Adrenal gland (tissue), 9 donors: ENCODE measurements at regions not wholly inside any gene's neighbourhood (a gene's known extent, or its start where the extent isn't known, plus 50 kb on each side); places are given as distances from the start of the nearest gene placed in this dataset.

Experiments used
- DNase-seq, 7 donors: peaks; one replicate each; pipeline ENCODE4 v3.0.0-alpha.2; 2019 to 2020
- H3K27ac ChIP-seq, 5 donors: fragments of 200-600 bp; sonication (generic) in 4 of 5; 1 replicate in 3 of 5; 2 replicates in 2 of 5; pipeline versions ENCODE4 v1.5.1 to v1.8.0; 2016 to 2020; ENCODE audit warnings: mild to moderate bottlenecking in 1 of 5
- H3K27me3 ChIP-seq: fragments of 200-600 bp; 2 replicates; pipeline ENCODE4 v1.8.0; 2021
- H3K36me3 ChIP-seq, 2 donors: fragments of 200-600 bp; replicated peaks in 1 of 2; 1 replicate in 1 of 2; 2 replicates in 1 of 2; pipeline versions ENCODE4 v1.5.1 to v1.8.0; 2018 to 2022
- H3K4me1 ChIP-seq, 2 donors: fragments of 200-600 bp; replicated peaks in 1 of 2; 1 replicate in 1 of 2; 2 replicates in 1 of 2; pipeline versions ENCODE4 v1.5.1 to v1.8.0; 2018 to 2021
- H3K4me3 ChIP-seq, 4 donors: fragments of 200-600 bp; sonication (generic) in 3 of 4; one replicate each; pipeline ENCODE4 v1.5.1; 2016 to 2018
- H3K9me3 ChIP-seq, 3 donors: fragments of 200-600 bp; sonication (generic) in 1 of 3; replicated peaks in 1 of 3; 1 replicate in 2 of 3; 2 replicates in 1 of 3; pipeline versions ENCODE4 v1.5.1 to v1.8.0; 2016 to 2021
- POLR2A ChIP-seq, 2 donors: fragments of 450-650 bp; IDR thresholded peaks; one replicate each; pipeline ENCODE4 v1.6.1; 2017; ENCODE audit warnings: antibody characterized with exemption in 2 of 2, mild to moderate bottlenecking in 2 of 2, moderate library complexity in 1 of 2
- WGBS, 4 donors: extraction: QIAGEN DNeasy Blood & Tissue Kit in 2 of 4; methylation state at CpG; one replicate each; pipeline versions ENCODE4 v1.1.5 to v1.1.7; 2013 to 2017; 5-methylcytosine and 5-hydroxymethylcytosine counted together
- intact Hi-C, 2 donors: fragments of 100-400 bp; cut with DNase I; formaldehyde crosslinking; loops; one replicate each; pipeline versions ENCODE4 v1.14.1 to v1.15.0; 2022 to 2023
- TF ChIP-seq, protein P1 (sequence below), 6 experiments: fragments of 450-650 bp in 4 of 6; fragments of 200-600 bp in 2 of 6; sonication (generic) in 1 of 6; IDR thresholded peaks; 1 replicate in 5 of 6; 2 replicates in 1 of 6; pipeline versions ENCODE4 v1.5.1 to v1.8.0; 2016 to 2021; ENCODE audit warnings: antibody characterized with exemption in 6 of 6, mild to moderate bottlenecking in 2 of 6, moderate library complexity in 1 of 6
- donor health status: healthy with polysubstance abuse.
- donor health status: Bipolar disorder and iron deficiency.
- donor health status: DM: yes; HTN: yes; CAD: no.
- donor health status: DM: no; HTN: no; CAD: no.
- donor health status: DM: no; HTN: no; CAD: no.

DNA sequence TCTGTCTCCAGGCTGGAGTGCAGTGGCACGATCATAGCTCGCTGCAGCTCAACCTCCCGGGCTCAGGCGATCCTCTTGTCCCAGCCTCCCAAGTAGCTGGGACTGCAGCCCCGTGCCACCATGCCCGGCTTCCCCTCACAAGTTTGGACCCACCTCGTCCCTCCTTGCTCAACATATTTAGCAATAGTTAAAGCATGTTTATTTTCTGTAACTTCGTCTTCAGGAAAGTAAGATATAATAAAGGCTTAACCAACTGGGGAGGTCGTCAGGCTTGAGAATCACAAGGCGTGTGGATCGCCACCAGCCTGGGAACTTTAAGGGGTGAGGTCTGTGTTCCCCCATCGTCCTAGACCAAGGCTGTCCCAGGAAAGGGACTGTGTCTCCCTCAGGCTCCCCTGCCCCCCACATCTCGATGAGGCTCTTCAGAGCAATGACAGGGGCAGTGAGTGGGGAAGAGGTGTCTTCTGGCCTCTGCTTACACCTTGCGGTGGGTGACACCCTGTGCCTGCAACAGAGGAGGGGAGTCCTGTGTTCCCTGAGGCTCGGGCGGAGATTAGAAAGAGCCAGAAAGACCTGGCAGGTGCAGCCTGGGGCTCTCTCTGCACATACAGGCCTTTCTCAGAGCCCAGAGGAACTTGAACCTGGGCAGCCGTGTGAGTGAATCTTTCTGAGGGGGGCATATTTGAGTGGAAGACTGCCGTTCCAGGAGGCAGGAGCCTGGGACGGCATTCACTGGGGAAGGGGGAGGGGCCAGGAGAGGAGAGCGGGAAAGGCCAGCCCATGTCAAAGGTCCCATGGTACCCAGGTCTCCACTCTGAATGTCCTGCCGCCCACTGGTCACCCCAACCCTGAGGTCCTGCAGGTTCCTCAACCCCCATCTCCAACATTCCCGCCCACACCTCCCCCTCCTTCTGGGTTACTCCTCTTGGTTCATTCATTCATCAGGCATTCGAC, 152.3 kb downstream of the SMAD6 start:
- H3K4me1 ChIP-seq: peaks cover 0 to 8% of the 10 kb centered on the region in 2 donors
- H3K36me3 ChIP-seq: no peaks in the 10 kb centered on the region
- DNase-seq: peak in 3 of 7 donors; percentile 10 to 37 (median 15)
- no peak for TF ChIP-seq POLR2A (IDR thresholded peaks at IDR 0.05)
- TF ChIP-seq, protein P1, sequence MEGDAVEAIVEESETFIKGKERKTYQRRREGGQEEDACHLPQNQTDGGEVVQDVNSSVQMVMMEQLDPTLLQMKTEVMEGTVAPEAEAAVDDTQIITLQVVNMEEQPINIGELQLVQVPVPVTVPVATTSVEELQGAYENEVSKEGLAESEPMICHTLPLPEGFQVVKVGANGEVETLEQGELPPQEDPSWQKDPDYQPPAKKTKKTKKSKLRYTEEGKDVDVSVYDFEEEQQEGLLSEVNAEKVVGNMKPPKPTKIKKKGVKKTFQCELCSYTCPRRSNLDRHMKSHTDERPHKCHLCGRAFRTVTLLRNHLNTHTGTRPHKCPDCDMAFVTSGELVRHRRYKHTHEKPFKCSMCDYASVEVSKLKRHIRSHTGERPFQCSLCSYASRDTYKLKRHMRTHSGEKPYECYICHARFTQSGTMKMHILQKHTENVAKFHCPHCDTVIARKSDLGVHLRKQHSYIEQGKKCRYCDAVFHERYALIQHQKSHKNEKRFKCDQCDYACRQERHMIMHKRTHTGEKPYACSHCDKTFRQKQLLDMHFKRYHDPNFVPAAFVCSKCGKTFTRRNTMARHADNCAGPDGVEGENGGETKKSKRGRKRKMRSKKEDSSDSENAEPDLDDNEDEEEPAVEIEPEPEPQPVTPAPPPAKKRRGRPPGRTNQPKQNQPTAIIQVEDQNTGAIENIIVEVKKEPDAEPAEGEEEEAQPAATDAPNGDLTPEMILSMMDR (IDR thresholded peaks at IDR 0.05): no peak
- H3K4me3 ChIP-seq: no peak overlapping the region
- no peaks in the 10 kb centered on the region for H3K27me3 ChIP-seq
- intact Hi-C loops: loop anchor here (5.0 to 10.0 kb wide), 5 partner anchors 77 to 252 kb away; partner anchors contain the start of gene SMAD6 (in 1 of the 2)
- WGBS, 4 donors: 82 to 88% (median 83%) methylated on average over 20 to 23 of the region's 23 CpGs
- H3K9me3 ChIP-seq: no peaks in the 10 kb centered on the region
- H3K27ac ChIP-seq: no peak overlapping the region

DNA sequence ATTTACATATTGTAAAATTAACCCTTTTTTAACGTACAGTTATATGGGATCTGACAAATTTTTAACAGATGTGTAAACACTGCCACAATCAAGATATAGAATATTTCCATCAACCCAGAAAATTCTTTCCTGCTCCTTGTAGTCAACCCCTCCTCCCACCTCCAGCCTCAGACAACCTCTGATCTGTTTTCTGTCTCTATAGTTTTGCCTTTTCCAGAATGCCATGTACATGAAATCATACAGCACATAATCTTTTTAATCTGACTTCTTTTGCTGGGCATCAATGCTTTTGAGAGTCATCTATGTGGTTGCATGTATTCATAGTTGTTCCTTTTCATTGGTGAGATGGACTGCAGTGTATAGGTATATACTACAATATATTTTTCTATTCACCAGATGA, 153.0 kb downstream of the SMAD6 start:
- no peak overlapping the region for H3K4me3 ChIP-seq
- H3K36me3 ChIP-seq: no peaks in the 10 kb centered on the region
- no peak for TF ChIP-seq POLR2A (IDR thresholded peaks at IDR 0.05)
- TF ChIP-seq, protein P1 (IDR thresholded peaks at IDR 0.05): no peak
- H3K27me3 ChIP-seq: no peaks in the 10 kb centered on the region
- DNase-seq: no peak
- WGBS, 4 donors: 50 to 88% (median 54%) methylated on average over 1 of the region's 1 CpG
- intact Hi-C loops: loop anchor here in 1 of 2 donors (10.0 kb wide), 1 partner anchor 150 kb away; the partner anchor contains the start of gene SMAD6
- no peaks in the 10 kb centered on the region for H3K9me3 ChIP-seq
- no peak overlapping the region for H3K27ac ChIP-seq
- H3K4me1 ChIP-seq: peaks cover 0 to 8% of the 10 kb centered on the region in 2 donors

DNA sequence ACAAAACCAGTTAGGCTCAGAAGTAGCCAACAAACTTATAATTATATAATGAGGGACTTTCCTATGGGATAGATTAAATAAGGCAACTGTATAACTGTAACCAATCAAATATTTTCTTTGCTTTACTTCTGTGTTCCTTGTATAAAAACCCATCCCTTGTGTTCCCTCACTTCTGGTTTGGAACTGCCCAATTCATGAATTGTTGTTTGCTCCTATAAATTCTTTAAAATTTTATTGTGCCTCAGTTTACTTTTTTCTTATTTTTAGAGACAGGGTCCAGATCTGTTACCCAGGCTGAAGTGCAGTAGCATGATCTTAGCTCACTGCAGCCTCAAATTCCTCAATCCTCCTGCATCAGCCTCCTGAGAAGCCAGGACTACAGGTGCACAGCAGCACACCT, 155.7 kb downstream of the SMAD6 start:
- H3K27me3 ChIP-seq: no peaks in the 10 kb centered on the region
- H3K4me1 ChIP-seq: no peaks in the 10 kb centered on the region
- no peak for DNase-seq
- TF ChIP-seq, protein P1 (IDR thresholded peaks at IDR 0.05): no peak
- no peak overlapping the region for H3K4me3 ChIP-seq
- H3K9me3 ChIP-seq: no peaks in the 10 kb centered on the region
- H3K27ac ChIP-seq: no peak overlapping the region
- H3K36me3 ChIP-seq: no peaks in the 10 kb centered on the region
- intact Hi-C loops: loop anchor here in 1 of 2 donors (10.0 kb wide), 1 partner anchor 153 kb away; the partner anchor contains the start of gene SMAD6

DNA sequence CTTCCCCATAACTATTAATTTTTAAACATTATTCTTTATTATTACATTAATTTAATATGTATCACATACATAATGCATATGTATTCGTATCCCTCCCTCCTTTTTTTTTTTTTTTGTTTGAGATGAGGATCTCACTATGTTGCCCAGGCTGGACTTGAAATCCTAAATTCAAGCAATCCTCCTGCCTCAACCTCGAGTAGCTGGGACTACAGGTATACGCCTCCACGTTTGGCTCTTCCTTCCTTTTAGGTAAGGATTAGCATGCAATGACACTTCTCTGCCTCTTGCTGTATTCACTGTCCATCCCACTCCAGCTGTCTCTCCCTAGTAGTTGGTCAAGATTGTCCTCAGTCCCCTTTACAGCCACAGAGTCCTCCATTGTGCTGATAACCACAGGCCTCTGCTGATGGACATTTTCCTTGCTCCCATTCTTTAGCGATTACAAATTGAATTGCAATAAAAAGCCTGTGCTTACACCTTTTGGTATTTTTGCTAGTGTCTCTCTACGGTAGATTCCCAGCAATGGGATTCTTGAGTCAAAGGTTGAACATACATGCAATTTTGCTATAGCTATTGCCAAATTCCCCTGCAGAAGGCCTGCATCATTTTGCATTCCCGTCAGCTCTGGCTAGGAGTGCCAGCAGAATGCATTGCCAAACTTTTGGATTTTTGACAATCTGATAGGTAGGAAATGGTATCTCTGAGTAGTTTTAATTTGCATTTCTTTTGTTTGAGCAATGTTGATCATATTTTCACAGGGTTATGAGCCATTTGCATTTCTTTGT, 156.6 kb downstream of the SMAD6 start:
- DNase-seq: peak in 2 of 7 donors; percentile 5 to 14
- H3K27ac ChIP-seq: no peak overlapping the region
- TF ChIP-seq POLR2A (IDR thresholded peaks at IDR 0.05): no peak
- 71 to 74% (median 73%) methylated on average over 7 of the region's 7 CpGs for WGBS, 4 donors
- H3K27me3 ChIP-seq: no peaks in the 10 kb centered on the region
- H3K9me3 ChIP-seq: no peaks in the 10 kb centered on the region
- no peaks in the 10 kb centered on the region for H3K4me1 ChIP-seq
- H3K36me3 ChIP-seq: no peaks in the 10 kb centered on the region
- no peak overlapping the region for H3K4me3 ChIP-seq
- intact Hi-C loops: loop anchor here in 1 of 2 donors (10.0 kb wide), 1 partner anchor 154 kb away; the partner anchor contains the start of gene SMAD6
